ENCODE measurements at regions not wholly inside any gene's neighbourhood (a gene's known extent, or its start where the extent isn't known, plus 50 kb on each side); places are given as distances from the start of the nearest gene placed in this dataset.

- DNase-seq (ENCODE audit: low read depth): no peak
These were observed 84.1 kb upstream of the LINGO1 start for GRCh38 chr15:77716632-77717332.

GRCh38 chr15:77715860-77716259 lies 83.1 kb upstream of the LINGO1 start:
- DNase-seq (ENCODE audit: low read depth): no peak

- no peak for DNase-seq (ENCODE audit: low read depth)
These were observed 82.3 kb upstream of the LINGO1 start for GRCh38 chr15:77715051-77715450.

GRCh38 chr15:77714555-77714954 lies 81.8 kb upstream of the LINGO1 start:
- DNase-seq (ENCODE audit: low read depth): no peak

GRCh38 chr15:77714023-77714422 lies 81.3 kb upstream of the LINGO1 start:
- DNase-seq (ENCODE audit: low read depth): no peak

- DNase-seq (ENCODE audit: low read depth): no peak
These were observed 80.6 kb upstream of the LINGO1 start for GRCh38 chr15:77713281-77713680.

GRCh38 chr15:77712438-77712837 lies 79.7 kb upstream of the LINGO1 start:
- DNase-seq (ENCODE audit: low read depth): no peak

GRCh38 chr15:77710637-77711036 lies 77.9 kb upstream of the LINGO1 start:
- DNase-seq (ENCODE audit: low read depth): no peak

- DNase-seq (ENCODE audit: low read depth): no peak
These were observed 77.5 kb upstream of the LINGO1 start for GRCh38 chr15:77710206-77710605.

GRCh38 chr15:77709135-77709886 lies 76.6 kb upstream of the LINGO1 start:
- no peak for DNase-seq (ENCODE audit: low read depth)

- DNase-seq (ENCODE audit: low read depth): no peak
These were observed 74.0 kb upstream of the LINGO1 start for GRCh38 chr15:77706482-77707244.

- no peak for DNase-seq (ENCODE audit: low read depth)
These were observed 69.7 kb upstream of the LINGO1 start for GRCh38 chr15:77702211-77702957.

GRCh38 chr15:77698481-77698880 lies 65.8 kb upstream of the LINGO1 start:
- no peak for DNase-seq (ENCODE audit: low read depth)

- no peak for DNase-seq (ENCODE audit: low read depth)
These were observed 65.2 kb upstream of the LINGO1 start for GRCh38 chr15:77697893-77698292.

GRCh38 chr15:77696871-77697270 lies 64.2 kb upstream of the LINGO1 start:
- no peak for DNase-seq (ENCODE audit: low read depth)

GRCh38 chr15:77695961-77696582 lies 63.4 kb upstream of the LINGO1 start:
- no peak for DNase-seq (ENCODE audit: low read depth)

GRCh38 chr15:77695548-77695947 lies 62.8 kb upstream of the LINGO1 start:
- no peak for DNase-seq (ENCODE audit: low read depth)

GRCh38 chr15:77693576-77693975 lies 60.9 kb upstream of the LINGO1 start:
- DNase-seq (ENCODE audit: low read depth): no peak

- no peak for DNase-seq (ENCODE audit: low read depth)
These were observed 59.9 kb upstream of the LINGO1 start for GRCh38 chr15:77692614-77693013.

- no peak for DNase-seq (ENCODE audit: low read depth)
These were observed 58.9 kb upstream of the LINGO1 start for GRCh38 chr15:77691607-77692006.

GRCh38 chr15:77689821-77690220 lies 57.1 kb upstream of the LINGO1 start:
- no peak for DNase-seq (ENCODE audit: low read depth)
